Sigmoid colon (tissue), 4 donors: ENCODE measurements at regions not wholly inside any gene's neighbourhood (a gene's known extent, or its start where the extent isn't known, plus 50 kb on each side); places are given as distances from the start of the nearest gene placed in this dataset.

Source experiments
- CTCF ChIP-seq, 4 experiments: fragments of 450-650 bp in 3 of 4; fragments of 200-600 bp in 1 of 4; IDR thresholded peaks; one replicate each; pipeline ENCODE4 v1.5.1; 2016 to 2019; ENCODE audit warnings: antibody characterized with exemption in 4 of 4, mild to moderate bottlenecking in 3 of 4, moderate library complexity in 2 of 4
- EP300 ChIP-seq, 4 donors: sonication (generic); formaldehyde crosslinking; IDR thresholded peaks; one replicate each; pipeline ENCODE4 v1.6.1; 2017; ENCODE audit warnings: antibody characterized with exemption in 4 of 4
- POLR2A ChIP-seq, 2 donors: fragments of 450-650 bp; IDR thresholded peaks; one replicate each; pipeline ENCODE4 v1.6.1; 2016; ENCODE audit warnings: antibody characterized with exemption in 2 of 2, mild to moderate bottlenecking in 2 of 2, moderate library complexity in 2 of 2
- POLR2AphosphoS5 ChIP-seq, 4 donors: sonication (generic); formaldehyde crosslinking; IDR thresholded peaks; one replicate each; pipeline ENCODE4 v1.6.1; 2017; ENCODE audit warnings: antibody characterized with exemption in 4 of 4

- TF ChIP-seq POLR2A (IDR thresholded peaks at IDR 0.05) (no peak), CTCF (IDR thresholded peaks at IDR 0.05) (no peak), EP300 (IDR thresholded peaks at IDR 0.05) (no peak), POLR2AphosphoS5 (IDR thresholded peaks at IDR 0.05) (no peak)
Observed at GRCh38 chr2:181198183-181198864, 217.9 kb downstream of the UBE2E3 start.
